Right atrium auricular region (tissue), 2 donors: ENCODE measurements at regions not wholly inside any gene's neighbourhood (a gene's known extent, or its start where the extent isn't known, plus 50 kb on each side); places are given as distances from the start of the nearest gene placed in this dataset.

Experiments
- DNase-seq: peaks from one replicate; pipeline ENCODE4 v3.0.0-alpha.2; 2019; ENCODE audit warnings: low spot score
- H3K27ac ChIP-seq, 2 donors: fragments of 200-600 bp; sonication (generic); 1 replicate in 1 of 2; 2 replicates in 1 of 2; pipeline ENCODE4 v1.5.1; 2016 to 2019
- H3K27me3 ChIP-seq, 2 donors: fragments of 200-600 bp; sonication (generic); one replicate each; pipeline versions ENCODE4 v1.5.1 to v1.6.0; 2017 to 2019
- H3K36me3 ChIP-seq: fragments of 200-600 bp; sonication (generic); one replicate; pipeline ENCODE4 v1.5.1; 2016
- H3K4me1 ChIP-seq, 2 donors: fragments of 200-600 bp; sonication (generic); one replicate each; pipeline versions ENCODE4 v1.5.1 to v1.6.0; 2017 to 2019
- H3K4me3 ChIP-seq, 2 donors: fragments of 200-600 bp; sonication (generic); 1 replicate in 1 of 2; 2 replicates in 1 of 2; pipeline ENCODE4 v1.5.1; 2017 to 2019; ENCODE audit warnings: mild to moderate bottlenecking in 1 of 2, moderate library complexity in 1 of 2
- H3K9me3 ChIP-seq, 2 donors: fragments of 200-600 bp; sonication (generic); one replicate each; pipeline ENCODE4 v1.5.1; 2019
- CTCF ChIP-seq, 2 donors: fragments of 200-600 bp; sonication (generic); IDR thresholded peaks; one replicate each; pipeline ENCODE4 v1.5.1; 2019; ENCODE audit warnings: antibody characterized with exemption in 2 of 2

GRCh38 chr9:75365196-75365595 is 276.9 kb downstream of the OSTF1 start:
- no peaks in the 10 kb centered on the region for H3K27me3 ChIP-seq
- H3K9me3 ChIP-seq = peaks cover 0 to 16% of the 10 kb centered on the region in 2 donors
- DNase-seq = no peak
- H3K36me3 ChIP-seq = no peaks in the 10 kb centered on the region
- TF ChIP-seq CTCF (IDR thresholded peaks at IDR 0.05) = no peak
- H3K27ac ChIP-seq = no peak overlapping the region
- H3K4me1 ChIP-seq = peaks cover 0 to 4% of the 10 kb centered on the region in 2 donors
- H3K4me3 ChIP-seq = no peak overlapping the region

- Histone ChIP-seq H3K27me3 (no peaks in the 10 kb centered on the region), H3K4me3 (no peak overlapping the region), H3K36me3 (no peaks in the 10 kb centered on the region), H3K27ac (no peak overlapping the region), H3K4me1 (peaks cover 0 to 5% of the 10 kb centered on the region in 2 donors), H3K9me3 (peaks cover 0 to 6% of the 10 kb centered on the region in 2 donors)
- no peak for DNase-seq
- TF ChIP-seq CTCF (IDR thresholded peaks at IDR 0.05) = no peak
Measured at GRCh38 chr9:75369989-75370388, 281.7 kb downstream of the OSTF1 start.

GRCh38 chr9:75372499-75373268 is 284.4 kb downstream of the OSTF1 start:
- Histone ChIP-seq H3K27ac (no peak overlapping the region), H3K36me3 (no peaks in the 10 kb centered on the region), H3K27me3 (no peaks in the 10 kb centered on the region), H3K9me3 (peaks cover 0 to 6% of the 10 kb centered on the region in 2 donors), H3K4me1 (peaks cover 0 to 12% of the 10 kb centered on the region in 2 donors), H3K4me3 (no peak overlapping the region)
- TF ChIP-seq CTCF (IDR thresholded peaks at IDR 0.05) = no peak
- no peak for DNase-seq

GRCh38 chr9:75376680-75377254 is 288.5 kb downstream of the OSTF1 start:
- Histone ChIP-seq H3K27me3 (no peaks in the 10 kb centered on the region), H3K4me3 (no peak overlapping the region), H3K27ac (peak overlapping the region in 1 of 2 donors; percentile 33), H3K36me3 (no peaks in the 10 kb centered on the region), H3K4me1 (peaks cover 0 to 12% of the 10 kb centered on the region in 2 donors), H3K9me3 (peaks cover 0 to 6% of the 10 kb centered on the region in 2 donors)
- DNase-seq = no peak
- TF ChIP-seq CTCF (IDR thresholded peaks at IDR 0.05) = no peak

GRCh38 chr9:75378036-75378435 is 289.7 kb downstream of the OSTF1 start:
- H3K27me3 ChIP-seq = no peaks in the 10 kb centered on the region
- peaks cover 0 to 6% of the 10 kb centered on the region in 2 donors for H3K9me3 ChIP-seq
- DNase-seq = peak; percentile 93
- TF ChIP-seq CTCF (IDR thresholded peaks at IDR 0.05) = no peak
- H3K36me3 ChIP-seq = no peaks in the 10 kb centered on the region
- peaks cover 0 to 12% of the 10 kb centered on the region in 2 donors for H3K4me1 ChIP-seq
- H3K4me3 ChIP-seq = no peak overlapping the region
- H3K27ac ChIP-seq = peak overlapping the region; percentile 33 to 53
